ENCODE measurements at regions not wholly inside any gene's neighbourhood (a gene's known extent, or its start where the extent isn't known, plus 50 kb on each side); places are given as distances from the start of the nearest gene placed in this dataset.

DNA sequence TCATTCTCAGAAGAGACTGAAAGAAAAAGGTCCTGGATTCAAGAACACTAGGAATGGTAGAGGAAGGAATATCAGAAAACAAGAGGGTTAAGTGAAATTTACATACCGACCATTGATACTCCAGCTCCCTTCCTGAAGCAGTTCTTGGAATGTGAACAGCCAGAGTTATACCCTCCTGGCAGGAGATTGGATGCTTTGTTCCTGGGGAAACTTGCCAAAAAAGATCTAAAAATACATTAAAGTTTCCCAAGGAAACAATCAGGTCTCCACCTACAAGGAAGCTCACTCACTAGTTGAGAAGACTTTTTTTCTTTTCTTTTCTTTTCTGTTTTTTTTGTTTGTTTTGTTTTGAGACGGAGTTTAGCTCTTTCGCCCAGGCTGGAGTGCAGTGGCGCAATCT is 91.1 kb downstream of the HLX start:
- Histone ChIP-seq H3K4me3 (replicated peaks; ENCODE audit: insufficient read depth, low read length) (no peak overlapping the region), H3K27me3 (ENCODE audit: insufficient read depth, poor library complexity, severe bottlenecking) (no peaks in the 10 kb centered on the region), H3K27ac (replicated peaks) (no peak overlapping the region)
- TF ChIP-seq SPI1 (IDR thresholded peaks at IDR 0.05; ENCODE audit: borderline replicate concordance, low read depth) (no peak), CTCF (IDR thresholded peaks at IDR 0.05; ENCODE audit: insufficient read depth, low read length) (no peak), GABPA (IDR thresholded peaks at IDR 0.05; ENCODE audit: low read depth) (no peak), POLR2AphosphoS5 (IDR thresholded peaks at IDR 0.05; ENCODE audit: low read depth) (no peak)
- TF ChIP-seq, protein P1, sequence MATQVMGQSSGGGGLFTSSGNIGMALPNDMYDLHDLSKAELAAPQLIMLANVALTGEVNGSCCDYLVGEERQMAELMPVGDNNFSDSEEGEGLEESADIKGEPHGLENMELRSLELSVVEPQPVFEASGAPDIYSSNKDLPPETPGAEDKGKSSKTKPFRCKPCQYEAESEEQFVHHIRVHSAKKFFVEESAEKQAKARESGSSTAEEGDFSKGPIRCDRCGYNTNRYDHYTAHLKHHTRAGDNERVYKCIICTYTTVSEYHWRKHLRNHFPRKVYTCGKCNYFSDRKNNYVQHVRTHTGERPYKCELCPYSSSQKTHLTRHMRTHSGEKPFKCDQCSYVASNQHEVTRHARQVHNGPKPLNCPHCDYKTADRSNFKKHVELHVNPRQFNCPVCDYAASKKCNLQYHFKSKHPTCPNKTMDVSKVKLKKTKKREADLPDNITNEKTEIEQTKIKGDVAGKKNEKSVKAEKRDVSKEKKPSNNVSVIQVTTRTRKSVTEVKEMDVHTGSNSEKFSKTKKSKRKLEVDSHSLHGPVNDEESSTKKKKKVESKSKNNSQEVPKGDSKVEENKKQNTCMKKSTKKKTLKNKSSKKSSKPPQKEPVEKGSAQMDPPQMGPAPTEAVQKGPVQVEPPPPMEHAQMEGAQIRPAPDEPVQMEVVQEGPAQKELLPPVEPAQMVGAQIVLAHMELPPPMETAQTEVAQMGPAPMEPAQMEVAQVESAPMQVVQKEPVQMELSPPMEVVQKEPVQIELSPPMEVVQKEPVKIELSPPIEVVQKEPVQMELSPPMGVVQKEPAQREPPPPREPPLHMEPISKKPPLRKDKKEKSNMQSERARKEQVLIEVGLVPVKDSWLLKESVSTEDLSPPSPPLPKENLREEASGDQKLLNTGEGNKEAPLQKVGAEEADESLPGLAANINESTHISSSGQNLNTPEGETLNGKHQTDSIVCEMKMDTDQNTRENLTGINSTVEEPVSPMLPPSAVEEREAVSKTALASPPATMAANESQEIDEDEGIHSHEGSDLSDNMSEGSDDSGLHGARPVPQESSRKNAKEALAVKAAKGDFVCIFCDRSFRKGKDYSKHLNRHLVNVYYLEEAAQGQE (IDR thresholded peaks at IDR 0.05; ENCODE audit: insufficient replicate concordance, low read depth) = no peak
- no peak for DNase-seq (ENCODE audit: low read depth in 1 of 2, low spot score in 1 of 2)

GRCh38 chr1:220971221-220971620 is 92.0 kb downstream of the HLX start:
- H3K27me3 ChIP-seq (ENCODE audit: insufficient read depth, poor library complexity, severe bottlenecking) = no peaks in the 10 kb centered on the region
- H3K27ac ChIP-seq (replicated peaks) = no peak overlapping the region
- TF ChIP-seq SPI1 (IDR thresholded peaks at IDR 0.05; ENCODE audit: borderline replicate concordance, low read depth) (no peak), CTCF (IDR thresholded peaks at IDR 0.05; ENCODE audit: insufficient read depth, low read length) (no peak), GABPA (IDR thresholded peaks at IDR 0.05; ENCODE audit: low read depth) (no peak), POLR2AphosphoS5 (IDR thresholded peaks at IDR 0.05; ENCODE audit: low read depth) (no peak)
- TF ChIP-seq, protein P1 (IDR thresholded peaks at IDR 0.05; ENCODE audit: insufficient replicate concordance, low read depth) = no peak
- DNase-seq (ENCODE audit: low read depth in 1 of 2, low spot score in 1 of 2) = no peak
- H3K4me3 ChIP-seq (replicated peaks; ENCODE audit: insufficient read depth, low read length) = no peak overlapping the region

DNA sequence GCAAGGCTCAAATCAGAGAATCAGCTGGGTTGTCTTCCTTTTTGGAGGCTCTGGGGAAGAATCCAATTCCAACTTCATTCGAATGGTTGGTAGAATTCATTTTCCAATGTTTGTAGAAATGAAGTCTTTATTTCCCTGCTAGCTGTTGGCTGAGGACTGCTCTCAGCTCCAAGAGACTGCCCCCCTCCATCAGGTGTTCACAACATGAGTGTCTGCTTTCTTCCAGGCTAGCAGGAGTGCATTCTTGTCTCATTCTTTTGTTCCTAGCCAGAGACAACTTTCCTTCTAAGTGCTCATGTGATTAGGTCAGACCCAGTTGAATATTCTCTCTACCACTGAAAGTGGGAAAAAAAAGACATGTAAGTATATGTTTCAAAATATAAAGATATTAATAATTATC is 95.2 kb downstream of the HLX start:
- Histone ChIP-seq H3K27ac (replicated peaks) (no peak overlapping the region), H3K27me3 (ENCODE audit: insufficient read depth, poor library complexity, severe bottlenecking) (no peaks in the 10 kb centered on the region), H3K4me3 (replicated peaks; ENCODE audit: insufficient read depth, low read length) (no peak overlapping the region)
- DNase-seq (ENCODE audit: low read depth in 1 of 2, low spot score in 1 of 2) = no peak
- TF ChIP-seq GABPA (IDR thresholded peaks at IDR 0.05; ENCODE audit: low read depth) (no peak), CTCF (IDR thresholded peaks at IDR 0.05; ENCODE audit: insufficient read depth, low read length) (no peak), SPI1 (IDR thresholded peaks at IDR 0.05; ENCODE audit: borderline replicate concordance, low read depth) (no peak)
- TF ChIP-seq, protein P1 (IDR thresholded peaks at IDR 0.05; ENCODE audit: insufficient replicate concordance, low read depth) = no peak
